Glutamatergic neuron (in vitro differentiated cells): ENCODE measurements at regions not wholly inside any gene's neighbourhood (a gene's known extent, or its start where the extent isn't known, plus 50 kb on each side); places are given as distances from the start of the nearest gene placed in this dataset.

Experiments used
- DNase-seq: peaks from one replicate; pipeline ENCODE4 v3.0.0; 2022
- H3K27ac Mint-ChIP-seq: one replicate; pipeline ENCODE4 v1.8.0; 2020; ENCODE audit warnings: mild to moderate bottlenecking, mixed read lengths, inconsistent platforms; ENCODE audit not compliant: unreplicated experiment
- H3K27me3 Mint-ChIP-seq: one replicate; pipeline ENCODE4 v1.8.0; 2020; ENCODE audit warnings: mild to moderate bottlenecking, moderate library complexity, mixed read lengths, inconsistent platforms; ENCODE audit not compliant: unreplicated experiment
- H3K36me3 Mint-ChIP-seq: one replicate; pipeline ENCODE4 v1.8.0; 2020; ENCODE audit warnings: mild to moderate bottlenecking, mixed read lengths, inconsistent platforms; ENCODE audit not compliant: unreplicated experiment
- H3K4me1 Mint-ChIP-seq: one replicate; pipeline ENCODE4 v1.8.0; 2020; ENCODE audit warnings: mild to moderate bottlenecking, low read depth, mixed read lengths, inconsistent platforms; ENCODE audit not compliant: unreplicated experiment
- H3K4me3 Mint-ChIP-seq: one replicate; pipeline ENCODE4 v1.8.0; 2020; ENCODE audit warnings: mild to moderate bottlenecking, mixed read lengths, inconsistent platforms; ENCODE audit not compliant: unreplicated experiment
- H3K9me3 Mint-ChIP-seq: one replicate; pipeline ENCODE4 v1.8.0; 2020; ENCODE audit warnings: mild to moderate bottlenecking, moderate library complexity, mixed read lengths, inconsistent platforms; ENCODE audit not compliant: unreplicated experiment
- CTCF ChIP-seq: fragments of 200-600 bp; sonication (generic); IDR thresholded peaks from one replicate; pipeline ENCODE4 v1.5.0; 2021; ENCODE audit not compliant: partially characterized antibody, unreplicated experiment

- Mint-ChIP-seq H3K36me3 (no peaks in the 10 kb centered on the region), H3K9me3 (no peaks in the 10 kb centered on the region), H3K27ac (no peak overlapping the region), H3K27me3 (no peaks in the 10 kb centered on the region), H3K4me1 (no peaks in the 10 kb centered on the region), H3K4me3 (no peak overlapping the region)
- TF ChIP-seq CTCF, result no peak
- no peak for DNase-seq
Measured at GRCh38 chr3:81040107-81040506, 721.3 kb downstream of the GBE1 start.

- no peak for TF ChIP-seq CTCF
- H3K9me3 Mint-ChIP-seq, result no peaks in the 10 kb centered on the region
- peak overlapping the region; percentile 43 for H3K27ac Mint-ChIP-seq
- DNase-seq, result no peak
- no peaks in the 10 kb centered on the region for H3K27me3 Mint-ChIP-seq
- H3K36me3 Mint-ChIP-seq, result no peaks in the 10 kb centered on the region
- H3K4me1 Mint-ChIP-seq, result peaks cover 4% of the 10 kb centered on the region
- H3K4me3 Mint-ChIP-seq, result no peak overlapping the region
Measured at GRCh38 chr3:81033684-81034083, 727.8 kb downstream of the GBE1 start.

GRCh38 chr3:81033185-81033584 is 728.3 kb downstream of the GBE1 start:
- no peak for TF ChIP-seq CTCF
- no peak overlapping the region for H3K4me3 Mint-ChIP-seq
- no peak overlapping the region for H3K27ac Mint-ChIP-seq
- no peaks in the 10 kb centered on the region for H3K27me3 Mint-ChIP-seq
- peaks cover 6% of the 10 kb centered on the region for H3K4me1 Mint-ChIP-seq
- H3K9me3 Mint-ChIP-seq, result no peaks in the 10 kb centered on the region
- no peak for DNase-seq
- no peaks in the 10 kb centered on the region for H3K36me3 Mint-ChIP-seq

GRCh38 chr3:81029861-81030260 is 731.6 kb downstream of the GBE1 start:
- Mint-ChIP-seq H3K36me3 (no peaks in the 10 kb centered on the region), H3K4me1 (peaks cover 12% of the 10 kb centered on the region), H3K9me3 (no peaks in the 10 kb centered on the region), H3K4me3 (no peak overlapping the region), H3K27me3 (no peaks in the 10 kb centered on the region), H3K27ac (no peak overlapping the region)
- DNase-seq, result no peak
- no peak for TF ChIP-seq CTCF

- Mint-ChIP-seq H3K9me3 (no peaks in the 10 kb centered on the region), H3K4me3 (no peak overlapping the region), H3K27ac (no peak overlapping the region), H3K27me3 (no peaks in the 10 kb centered on the region), H3K4me1 (peaks cover 12% of the 10 kb centered on the region), H3K36me3 (no peaks in the 10 kb centered on the region)
- no peak for DNase-seq
- no peak for TF ChIP-seq CTCF
Measured at GRCh38 chr3:81027344-81027743, 734.1 kb downstream of the GBE1 start.
